ENCODE measurements at regions not wholly inside any gene's neighbourhood (a gene's known extent, or its start where the extent isn't known, plus 50 kb on each side); places are given as distances from the start of the nearest gene placed in this dataset.

DNA sequence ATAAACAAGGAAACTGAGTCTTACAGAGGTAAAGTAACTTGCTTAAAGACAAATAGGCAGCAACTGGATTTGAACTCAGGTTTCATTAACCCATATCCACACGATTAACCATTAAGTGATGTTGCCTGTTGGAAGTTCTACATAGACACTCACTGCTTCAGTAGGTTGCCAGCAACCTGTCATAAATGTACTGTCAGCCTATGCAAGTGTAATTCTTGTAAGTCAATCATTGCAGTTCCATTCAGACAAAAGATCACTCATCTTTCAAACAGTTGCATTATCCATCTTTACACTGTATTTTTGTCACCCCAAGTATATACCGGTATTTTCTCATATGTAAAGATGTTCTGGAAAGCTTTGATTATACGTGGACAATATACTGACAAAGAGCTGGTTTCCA is 676.9 kb upstream of the PCDH20 start:
- intact Hi-C loops (cut with micrococcal nuclease) (no loop called here), dilution Hi-C loops (cut with MboI; ENCODE audit: extremely low pct_ligation_motif_present, low sequenced_read_pairs) (no loop called here)
- H3K4me2 ChIP-seq (ENCODE audit: insufficient read depth, low read length), result no peak overlapping the region
- no peak overlapping the region for H3K4me3 ChIP-seq (replicated peaks in 1 of 3; ENCODE audit: insufficient read depth in 1 of 3, low read depth in 1 of 3, low read length in 3 of 3)
- BruUV-seq (replicated peaks), result no TSS peak
- no peak for DNase-seq (ENCODE audit: low read depth, low spot score)
- no peaks in the 10 kb centered on the region for H3K79me2 ChIP-seq (ENCODE audit: control insufficient read depth, insufficient read depth, low read length)
- H4K20me1 ChIP-seq (replicated peaks; ENCODE audit: control insufficient read depth, extremely low read depth, insufficient read depth, low read length), result no peaks in the 10 kb centered on the region
- no peak overlapping the region for H3K27ac ChIP-seq (ENCODE audit: insufficient read depth, low read depth, low read length)
- POLR2A ChIA-PET, result no interaction called here
- FAIRE-seq, result no peak
- H3K27me3 ChIP-seq (ENCODE audit: control insufficient read depth in 2 of 2, insufficient read depth in 2 of 2, low read length in 2 of 2), result no peaks in the 10 kb centered on the region
- TF ChIP-seq, protein P1, sequence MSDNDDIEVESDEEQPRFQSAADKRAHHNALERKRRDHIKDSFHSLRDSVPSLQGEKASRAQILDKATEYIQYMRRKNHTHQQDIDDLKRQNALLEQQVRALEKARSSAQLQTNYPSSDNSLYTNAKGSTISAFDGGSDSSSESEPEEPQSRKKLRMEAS (IDR thresholded peaks at IDR 0.05; ENCODE audit: insufficient read depth, insufficient read length), result no peak
- TF ChIP-seq MYC (IDR thresholded peaks at IDR 0.05; ENCODE audit: low read depth, low read length) (no peak), FOS (IDR thresholded peaks at IDR 0.05; ENCODE audit: borderline replicate concordance, insufficient read depth, low read length) (no peak), JUN (IDR thresholded peaks at IDR 0.05; ENCODE audit: borderline replicate concordance, insufficient read depth, insufficient read length, low read depth) (no peak), EZH2 (IDR thresholded peaks at IDR 0.05; ENCODE audit: borderline replicate concordance, low read depth, low read length, severe bottlenecking) (no peak), POLR2A (IDR thresholded peaks at IDR 0.05; ENCODE audit: low read depth, low read length) (no peak), GATA2 (IDR thresholded peaks at IDR 0.05; ENCODE audit: insufficient read depth, insufficient read length, low read depth, low read length) (no peak), POLR2AphosphoS5 (IDR thresholded peaks at IDR 0.05; ENCODE audit: insufficient read depth, low read depth, low read length) (no peak)
- TF ChIP-seq, protein P2, sequence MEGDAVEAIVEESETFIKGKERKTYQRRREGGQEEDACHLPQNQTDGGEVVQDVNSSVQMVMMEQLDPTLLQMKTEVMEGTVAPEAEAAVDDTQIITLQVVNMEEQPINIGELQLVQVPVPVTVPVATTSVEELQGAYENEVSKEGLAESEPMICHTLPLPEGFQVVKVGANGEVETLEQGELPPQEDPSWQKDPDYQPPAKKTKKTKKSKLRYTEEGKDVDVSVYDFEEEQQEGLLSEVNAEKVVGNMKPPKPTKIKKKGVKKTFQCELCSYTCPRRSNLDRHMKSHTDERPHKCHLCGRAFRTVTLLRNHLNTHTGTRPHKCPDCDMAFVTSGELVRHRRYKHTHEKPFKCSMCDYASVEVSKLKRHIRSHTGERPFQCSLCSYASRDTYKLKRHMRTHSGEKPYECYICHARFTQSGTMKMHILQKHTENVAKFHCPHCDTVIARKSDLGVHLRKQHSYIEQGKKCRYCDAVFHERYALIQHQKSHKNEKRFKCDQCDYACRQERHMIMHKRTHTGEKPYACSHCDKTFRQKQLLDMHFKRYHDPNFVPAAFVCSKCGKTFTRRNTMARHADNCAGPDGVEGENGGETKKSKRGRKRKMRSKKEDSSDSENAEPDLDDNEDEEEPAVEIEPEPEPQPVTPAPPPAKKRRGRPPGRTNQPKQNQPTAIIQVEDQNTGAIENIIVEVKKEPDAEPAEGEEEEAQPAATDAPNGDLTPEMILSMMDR (IDR thresholded peaks at IDR 0.05; ENCODE audit: extremely low read depth in 1 of 2, insufficient read depth in 1 of 2, low read depth in 1 of 2, low read length in 2 of 2), result no peak
- no peak overlapping the region for H3K9ac ChIP-seq (replicated peaks; ENCODE audit: extremely low read depth, insufficient read depth, low read length)
- no peak overlapping the region for H2AFZ ChIP-seq (ENCODE audit: low read depth, low read length)
- CTCF ChIA-PET, result no interaction called here
- H3K36me3 ChIP-seq (ENCODE audit: control insufficient read depth in 2 of 2, extremely low read depth in 1 of 2, insufficient read depth in 2 of 2, low read length in 2 of 2), result no peaks in the 10 kb centered on the region
- H3K9me1 ChIP-seq (replicated peaks; ENCODE audit: control insufficient read depth, extremely low read depth, insufficient read depth, low read length), result no peaks in the 10 kb centered on the region
- H3K4me1 ChIP-seq (ENCODE audit: control insufficient read depth, extremely low read depth, insufficient read depth, low read length), result no peaks in the 10 kb centered on the region
- no peaks in the 10 kb centered on the region for H3K9me3 ChIP-seq (replicated peaks; ENCODE audit: control insufficient read depth, insufficient read depth, low read length)

Measured in endothelial cell of umbilical vein (primary cell).